T-helper 2 cell treated with Interferon-gamma antibody and Interleukin-4, amounts not matched to agents 100 ng/mL and 5 ng/mL, for 36 hours (primary cell): ENCODE measurements at regions not wholly inside any gene's neighbourhood (a gene's known extent, or its start where the extent isn't known, plus 50 kb on each side); places are given as distances from the start of the nearest gene placed in this dataset.

ENCODE experiments used
- intact Hi-C: fragments of 100-400 bp; cut with micrococcal nuclease; formaldehyde crosslinking; loops from one replicate; pipeline ENCODE4 v1.15.1; 2023

- intact Hi-C loops, result no loop called here
These were observed 535.1 kb downstream of the SOX2 start for GRCh38 chr3:182246870-182247269.

GRCh38 chr3:182248349-182248880 lies 536.7 kb downstream of the SOX2 start:
- intact Hi-C loops, result loop anchor here (1.0 kb wide), 1 partner anchor 435 kb away; no protein-coding TSS in a partner anchor

GRCh38 chr3:182252802-182253201 lies 540.5 kb upstream of the ATP11B start:
- intact Hi-C loops, result no loop called here

- intact Hi-C loops, result loop anchor here (5.0 kb wide), 1 partner anchor 548 kb away; no protein-coding TSS in a partner anchor
These were observed 538.1 kb upstream of the ATP11B start for GRCh38 chr3:182255158-182255557.

GRCh38 chr3:182257361-182257760 lies 535.9 kb upstream of the ATP11B start:
- intact Hi-C loops, result loop anchor here (5.0 kb wide), 1 partner anchor 550 kb away; no protein-coding TSS in a partner anchor

GRCh38 chr3:182258538-182259177 lies 534.6 kb upstream of the ATP11B start:
- intact Hi-C loops, result loop anchor here (5.0 kb wide), 1 partner anchor 551 kb away; no protein-coding TSS in a partner anchor

- intact Hi-C loops, result loop anchor here (5.0 kb wide), 1 partner anchor 552 kb away; no protein-coding TSS in a partner anchor
These were observed 533.7 kb upstream of the ATP11B start for GRCh38 chr3:182259579-182259978.

GRCh38 chr3:182261041-182261440 lies 532.3 kb upstream of the ATP11B start:
- intact Hi-C loops, result no loop called here

- intact Hi-C loops, result no loop called here
These were observed 524.6 kb upstream of the ATP11B start for GRCh38 chr3:182268711-182269110.

GRCh38 chr3:182276512-182276911 lies 516.8 kb upstream of the ATP11B start:
- intact Hi-C loops, result no loop called here

GRCh38 chr3:182284793-182285192 lies 508.5 kb upstream of the ATP11B start:
- intact Hi-C loops, result no loop called here

GRCh38 chr3:182292591-182292990 lies 500.7 kb upstream of the ATP11B start:
- intact Hi-C loops, result no loop called here

GRCh38 chr3:182294256-182294655 lies 499.0 kb upstream of the ATP11B start:
- intact Hi-C loops, result no loop called here

GRCh38 chr3:182294696-182295095 lies 498.6 kb upstream of the ATP11B start:
- intact Hi-C loops, result no loop called here

GRCh38 chr3:182300266-182300665 lies 493.0 kb upstream of the ATP11B start:
- intact Hi-C loops, result no loop called here

- intact Hi-C loops, result no loop called here
These were observed 490.1 kb upstream of the ATP11B start for GRCh38 chr3:182303169-182303568.

GRCh38 chr3:182305881-182306665 lies 487.2 kb upstream of the ATP11B start:
- intact Hi-C loops, result no loop called here

GRCh38 chr3:182308328-182308727 lies 485.0 kb upstream of the ATP11B start:
- intact Hi-C loops, result no loop called here

- intact Hi-C loops, result no loop called here
These were observed 484.2 kb upstream of the ATP11B start for GRCh38 chr3:182309120-182309519.

GRCh38 chr3:182315313-182315712 lies 478.0 kb upstream of the ATP11B start:
- intact Hi-C loops, result no loop called here

GRCh38 chr3:182323126-182323700 lies 470.1 kb upstream of the ATP11B start:
- intact Hi-C loops, result no loop called here

GRCh38 chr3:182323898-182324297 lies 469.4 kb upstream of the ATP11B start:
- intact Hi-C loops, result no loop called here
